Ishikawa (cell line): ENCODE measurements at regions not wholly inside any gene's neighbourhood (a gene's known extent, or its start where the extent isn't known, plus 50 kb on each side); places are given as distances from the start of the nearest gene placed in this dataset.

Experiments used
- CEBPB ChIP-seq: IDR thresholded peaks from 2 replicates; pipeline ENCODE4 v1.6.1; 2012
- CREB1 ChIP-seq: IDR thresholded peaks from 2 replicates; pipeline ENCODE4 v1.6.1; 2012; ENCODE audit warnings: low read depth
- EGR1 ChIP-seq: IDR thresholded peaks from 2 replicates; pipeline ENCODE4 v1.6.1; 2012
- EP300 ChIP-seq: IDR thresholded peaks from 2 replicates; pipeline ENCODE4 v1.6.1; 2012; ENCODE audit warnings: borderline replicate concordance
- FOXM1 ChIP-seq: IDR thresholded peaks from 2 replicates; pipeline ENCODE4 v1.6.1; 2012; ENCODE audit warnings: low read depth, borderline replicate concordance
- NFIC ChIP-seq: IDR thresholded peaks from 2 replicates; pipeline ENCODE4 v1.6.1; 2012
- RAD21 ChIP-seq: IDR thresholded peaks from 2 replicates; pipeline ENCODE4 v1.6.1; 2012; ENCODE audit warnings: low read depth
- TAF1 ChIP-seq: IDR thresholded peaks from 2 replicates; pipeline ENCODE4 v1.6.1; 2012; ENCODE audit warnings: low read depth, mild to moderate bottlenecking
- TCF12 ChIP-seq: IDR thresholded peaks from 2 replicates; pipeline ENCODE4 v1.6.1; 2012; ENCODE audit warnings: low read depth
- TEAD4 ChIP-seq: IDR thresholded peaks from 2 replicates; pipeline ENCODE4 v1.6.1; 2012
- YY1 ChIP-seq: IDR thresholded peaks from 2 replicates; pipeline ENCODE4 v1.6.1; 2012; ENCODE audit warnings: low read depth
- ZBTB7A ChIP-seq: IDR thresholded peaks from 2 replicates; pipeline ENCODE4 v1.6.1; 2012; ENCODE audit warnings: low read depth
- TF ChIP-seq, protein P1 (sequence below): IDR thresholded peaks from 2 replicates; pipeline ENCODE4 v1.6.1; 2012
- TF ChIP-seq, protein P2 (sequence below): IDR thresholded peaks from 2 replicates; pipeline ENCODE4 v1.6.1; 2012; ENCODE audit warnings: low read depth, mild to moderate bottlenecking
- TF ChIP-seq, protein P3 (sequence below): IDR thresholded peaks from 2 replicates; pipeline ENCODE4 v1.6.1; 2012

DNA sequence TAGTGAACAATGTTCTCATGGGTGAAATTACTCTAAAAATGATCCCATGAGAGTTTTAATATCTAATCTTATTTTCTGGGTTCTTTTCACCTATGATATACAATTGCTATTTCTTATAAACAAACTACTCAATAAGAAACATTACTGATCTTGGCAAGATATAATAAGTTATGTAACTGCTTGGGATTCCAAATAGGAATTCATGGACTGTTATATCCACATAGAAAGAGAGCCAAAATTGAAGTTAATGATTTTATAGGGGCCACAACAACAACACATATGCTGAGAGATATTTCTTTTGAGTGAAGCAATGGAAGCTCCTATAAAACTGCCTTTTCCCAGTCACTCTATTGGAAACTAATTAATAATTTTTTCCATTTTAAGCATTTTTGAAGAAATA, 90.4 kb upstream of the TLL1 start:
- TF ChIP-seq EGR1 (no peak), NFIC (no peak), TCF12 (no peak), CREB1 (no peak), EP300 (no peak), CEBPB (no peak)
- TF ChIP-seq, protein P1, sequence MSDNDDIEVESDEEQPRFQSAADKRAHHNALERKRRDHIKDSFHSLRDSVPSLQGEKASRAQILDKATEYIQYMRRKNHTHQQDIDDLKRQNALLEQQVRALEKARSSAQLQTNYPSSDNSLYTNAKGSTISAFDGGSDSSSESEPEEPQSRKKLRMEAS: no peak
- TF ChIP-seq, protein P2, sequence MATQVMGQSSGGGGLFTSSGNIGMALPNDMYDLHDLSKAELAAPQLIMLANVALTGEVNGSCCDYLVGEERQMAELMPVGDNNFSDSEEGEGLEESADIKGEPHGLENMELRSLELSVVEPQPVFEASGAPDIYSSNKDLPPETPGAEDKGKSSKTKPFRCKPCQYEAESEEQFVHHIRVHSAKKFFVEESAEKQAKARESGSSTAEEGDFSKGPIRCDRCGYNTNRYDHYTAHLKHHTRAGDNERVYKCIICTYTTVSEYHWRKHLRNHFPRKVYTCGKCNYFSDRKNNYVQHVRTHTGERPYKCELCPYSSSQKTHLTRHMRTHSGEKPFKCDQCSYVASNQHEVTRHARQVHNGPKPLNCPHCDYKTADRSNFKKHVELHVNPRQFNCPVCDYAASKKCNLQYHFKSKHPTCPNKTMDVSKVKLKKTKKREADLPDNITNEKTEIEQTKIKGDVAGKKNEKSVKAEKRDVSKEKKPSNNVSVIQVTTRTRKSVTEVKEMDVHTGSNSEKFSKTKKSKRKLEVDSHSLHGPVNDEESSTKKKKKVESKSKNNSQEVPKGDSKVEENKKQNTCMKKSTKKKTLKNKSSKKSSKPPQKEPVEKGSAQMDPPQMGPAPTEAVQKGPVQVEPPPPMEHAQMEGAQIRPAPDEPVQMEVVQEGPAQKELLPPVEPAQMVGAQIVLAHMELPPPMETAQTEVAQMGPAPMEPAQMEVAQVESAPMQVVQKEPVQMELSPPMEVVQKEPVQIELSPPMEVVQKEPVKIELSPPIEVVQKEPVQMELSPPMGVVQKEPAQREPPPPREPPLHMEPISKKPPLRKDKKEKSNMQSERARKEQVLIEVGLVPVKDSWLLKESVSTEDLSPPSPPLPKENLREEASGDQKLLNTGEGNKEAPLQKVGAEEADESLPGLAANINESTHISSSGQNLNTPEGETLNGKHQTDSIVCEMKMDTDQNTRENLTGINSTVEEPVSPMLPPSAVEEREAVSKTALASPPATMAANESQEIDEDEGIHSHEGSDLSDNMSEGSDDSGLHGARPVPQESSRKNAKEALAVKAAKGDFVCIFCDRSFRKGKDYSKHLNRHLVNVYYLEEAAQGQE: no peak

DNA sequence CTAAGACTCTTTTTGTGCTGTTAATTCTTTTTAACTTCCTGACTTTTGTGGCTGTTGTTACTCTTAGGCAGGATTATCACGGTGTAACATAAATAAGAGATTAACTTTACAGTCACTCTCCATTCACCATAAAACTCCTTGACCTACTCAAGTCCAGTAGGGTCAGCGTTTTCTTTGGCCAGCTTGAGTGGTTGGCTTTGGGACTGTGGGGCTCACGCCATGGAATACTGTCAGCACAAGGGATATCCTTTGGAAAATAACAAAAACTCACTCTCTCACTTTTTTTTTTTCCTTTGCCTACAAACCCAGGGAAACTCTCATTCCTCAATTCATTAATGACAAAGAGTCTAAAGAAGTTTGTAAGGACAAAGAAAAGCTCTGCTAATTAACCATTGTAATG, 89.4 kb upstream of the TLL1 start:
- TF ChIP-seq EGR1: no peak
- TF ChIP-seq, protein P1: no peak
- TF ChIP-seq, protein P2: no peak
- TF ChIP-seq TEAD4: no peak
- TF ChIP-seq CEBPB: no peak
- TF ChIP-seq ZBTB7A: no peak
- TF ChIP-seq NFIC: no peak
- no peak for TF ChIP-seq TAF1
- TF ChIP-seq RAD21: no peak
- TF ChIP-seq, protein P3, sequence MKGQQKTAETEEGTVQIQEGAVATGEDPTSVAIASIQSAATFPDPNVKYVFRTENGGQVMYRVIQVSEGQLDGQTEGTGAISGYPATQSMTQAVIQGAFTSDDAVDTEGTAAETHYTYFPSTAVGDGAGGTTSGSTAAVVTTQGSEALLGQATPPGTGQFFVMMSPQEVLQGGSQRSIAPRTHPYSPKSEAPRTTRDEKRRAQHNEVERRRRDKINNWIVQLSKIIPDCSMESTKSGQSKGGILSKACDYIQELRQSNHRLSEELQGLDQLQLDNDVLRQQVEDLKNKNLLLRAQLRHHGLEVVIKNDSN: no peak
- no peak for TF ChIP-seq TCF12
- TF ChIP-seq YY1: no peak
- no peak for TF ChIP-seq FOXM1
- TF ChIP-seq EP300: no peak
- no peak for TF ChIP-seq CREB1

DNA sequence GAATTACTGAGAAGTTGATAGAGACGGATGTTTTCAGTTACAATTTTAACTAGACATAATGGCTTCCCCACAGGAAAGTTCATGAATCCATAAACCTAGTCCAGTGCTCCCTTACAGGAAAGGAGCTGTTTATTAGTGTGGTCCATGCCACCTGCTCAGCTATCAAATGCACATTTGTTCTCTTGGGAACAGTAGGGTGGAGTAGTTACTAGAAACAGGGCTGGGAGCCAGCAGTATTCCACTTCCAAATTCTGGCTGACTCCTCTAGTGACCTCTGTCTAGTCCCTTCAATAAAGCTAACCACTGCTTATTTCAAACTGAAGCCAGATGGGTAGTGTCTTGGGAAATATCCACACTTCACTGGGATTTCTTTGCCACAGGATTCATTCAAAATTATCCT, 88.4 kb upstream of the TLL1 start:
- no peak for TF ChIP-seq TEAD4
- no peak for TF ChIP-seq TCF12
- no peak for TF ChIP-seq EGR1
- TF ChIP-seq TAF1: no peak
- TF ChIP-seq FOXM1: no peak
- no peak for TF ChIP-seq NFIC
- TF ChIP-seq YY1: no peak
- TF ChIP-seq ZBTB7A: no peak
- no peak for TF ChIP-seq CEBPB
- TF ChIP-seq, protein P3: no peak
- no peak for TF ChIP-seq RAD21
- TF ChIP-seq, protein P1: no peak
- TF ChIP-seq, protein P2: no peak
- TF ChIP-seq EP300: no peak
- no peak for TF ChIP-seq CREB1

DNA sequence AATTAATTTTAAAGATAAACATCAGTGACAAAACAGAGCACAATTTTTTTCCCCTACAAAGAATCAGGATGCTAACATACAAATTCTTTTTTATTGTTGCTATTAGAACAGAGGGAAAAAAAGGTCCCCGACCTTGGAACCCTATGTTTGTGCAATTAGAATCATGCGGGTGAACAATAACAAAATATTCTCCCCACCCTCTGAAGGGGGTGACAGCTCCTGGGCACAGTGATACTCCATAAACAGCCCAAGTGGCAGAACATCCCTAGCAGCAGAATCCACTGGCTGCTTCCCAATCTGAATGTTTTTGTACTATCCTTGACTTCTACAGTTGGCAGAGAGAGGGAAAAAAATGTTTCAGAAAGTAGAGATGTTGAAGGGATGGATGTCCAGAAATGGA, 87.7 kb upstream of the TLL1 start:
- TF ChIP-seq, protein P3: no peak
- TF ChIP-seq RAD21: no peak
- TF ChIP-seq EGR1: no peak
- TF ChIP-seq, protein P1: no peak
- no peak for TF ChIP-seq TEAD4
- TF ChIP-seq CREB1: no peak
- TF ChIP-seq YY1: no peak
- TF ChIP-seq TAF1: no peak
- TF ChIP-seq, protein P2: no peak
- no peak for TF ChIP-seq CEBPB
- no peak for TF ChIP-seq FOXM1
- no peak for TF ChIP-seq NFIC
- TF ChIP-seq EP300: no peak
- TF ChIP-seq ZBTB7A: no peak
- no peak for TF ChIP-seq TCF12
